Epidermal melanocyte (primary cell): ENCODE measurements at regions not wholly inside any gene's neighbourhood (a gene's known extent, or its start where the extent isn't known, plus 50 kb on each side); places are given as distances from the start of the nearest gene placed in this dataset.

Source experiments
- DNase-seq: peaks from one replicate; pipeline ENCODE4 v3.0.0; 2011; ENCODE audit warnings: low spot score; ENCODE audit not compliant: insufficient read length

GRCh38 chr2:154924531-154924930 is 226.0 kb downstream of the KCNJ3 start:
- no peak for DNase-seq

GRCh38 chr2:154914561-154914960 is 216.1 kb downstream of the KCNJ3 start:
- no peak for DNase-seq

DNA sequence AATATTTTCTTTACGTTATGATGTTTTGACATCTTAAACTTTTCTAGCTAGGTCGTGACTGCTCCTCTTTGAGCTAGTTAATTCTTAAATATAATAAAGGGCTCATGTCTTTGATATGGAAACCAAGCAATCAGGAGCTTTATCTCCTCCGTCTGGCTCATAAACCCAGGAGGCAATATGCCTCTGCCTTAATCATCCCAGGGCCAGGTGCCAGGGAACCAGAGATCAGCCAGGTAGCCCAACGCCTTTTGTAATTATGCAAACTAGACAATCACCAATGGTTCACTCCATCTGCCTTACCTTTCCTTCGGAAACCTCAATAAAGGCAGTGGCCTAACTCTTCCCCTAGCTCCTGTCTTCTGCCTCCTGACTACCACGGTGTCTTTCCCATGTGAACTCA is 213.7 kb downstream of the KCNJ3 start:
- no peak for DNase-seq

- DNase-seq, result no peak
Observed at GRCh38 chr2:154911729-154912128, 213.2 kb downstream of the KCNJ3 start.

DNA sequence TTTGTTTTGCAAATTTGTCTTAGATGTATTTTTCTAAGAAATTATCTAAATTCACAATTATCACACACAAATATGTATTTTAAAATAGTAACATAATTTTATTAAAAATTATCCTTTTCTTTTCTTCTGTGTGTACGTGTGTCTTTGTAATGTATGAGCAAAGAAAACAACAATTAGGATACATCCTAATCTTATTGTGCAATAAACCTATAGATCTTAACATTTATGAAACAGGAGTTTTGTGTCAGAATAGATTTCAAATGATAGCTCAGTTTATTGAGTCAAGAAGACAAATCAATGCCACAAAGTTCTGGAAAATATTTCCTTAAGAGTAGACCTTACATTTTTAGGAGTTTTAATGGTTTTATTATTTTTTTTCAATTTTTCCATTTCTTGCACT is 212.2 kb downstream of the KCNJ3 start:
- DNase-seq, result no peak

DNA sequence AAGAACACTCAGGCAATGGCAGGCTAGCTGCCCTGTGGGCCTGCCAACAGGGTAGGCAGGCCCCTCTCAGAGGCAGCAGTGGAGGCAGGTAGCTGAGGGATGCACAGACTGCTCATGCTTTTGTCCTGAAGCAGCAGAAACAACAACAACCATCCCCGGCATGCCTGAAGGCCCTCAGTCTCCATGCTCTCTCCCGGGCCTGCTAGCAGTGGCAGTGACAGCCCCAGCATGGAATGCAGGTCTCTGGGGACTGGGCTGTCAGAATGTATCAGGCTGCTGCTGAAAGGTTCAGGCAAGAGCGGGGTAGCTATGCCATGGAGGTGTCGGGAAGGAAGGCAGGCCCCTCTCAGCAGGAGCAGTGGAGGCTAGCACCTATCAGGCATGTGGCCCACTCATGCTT is 209.8 kb downstream of the KCNJ3 start:
- DNase-seq, result no peak
